ENCODE measurements at regions not wholly inside any gene's neighbourhood (a gene's known extent, or its start where the extent isn't known, plus 50 kb on each side); places are given as distances from the start of the nearest gene placed in this dataset.

DNA sequence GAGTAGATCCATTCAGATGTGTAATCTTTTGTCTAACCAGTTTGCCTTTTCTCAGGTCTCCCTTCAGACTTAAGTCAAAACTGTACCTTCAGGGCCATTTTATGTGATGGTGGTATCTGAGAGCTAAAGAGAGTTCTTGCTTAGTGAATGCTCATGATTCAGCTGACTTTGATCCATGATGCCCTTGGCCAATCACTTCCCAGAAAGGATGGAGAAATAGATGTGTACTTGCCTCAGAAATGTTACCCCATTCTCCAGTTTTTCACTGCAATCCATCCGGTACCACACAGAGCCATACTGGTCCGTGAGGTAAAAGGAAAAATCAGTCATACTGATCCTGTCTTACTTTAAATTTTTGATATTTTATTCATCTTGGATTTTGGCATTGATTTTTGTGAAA is 234.8 kb upstream of the PIK3C3 start:
- Mint-ChIP-seq H3K4me1 (ENCODE audit: low read depth) (no peaks in the 10 kb centered on the region), H3K4me3 (no peak overlapping the region), H3K36me3 (ENCODE audit: low read depth) (no peaks in the 10 kb centered on the region), H3K27me3 (no peaks in the 10 kb centered on the region), H3K9me3 (no peaks in the 10 kb centered on the region), H3K27ac (no peak overlapping the region)
- intact Hi-C loops (cut with micrococcal nuclease): no loop called here

DNA sequence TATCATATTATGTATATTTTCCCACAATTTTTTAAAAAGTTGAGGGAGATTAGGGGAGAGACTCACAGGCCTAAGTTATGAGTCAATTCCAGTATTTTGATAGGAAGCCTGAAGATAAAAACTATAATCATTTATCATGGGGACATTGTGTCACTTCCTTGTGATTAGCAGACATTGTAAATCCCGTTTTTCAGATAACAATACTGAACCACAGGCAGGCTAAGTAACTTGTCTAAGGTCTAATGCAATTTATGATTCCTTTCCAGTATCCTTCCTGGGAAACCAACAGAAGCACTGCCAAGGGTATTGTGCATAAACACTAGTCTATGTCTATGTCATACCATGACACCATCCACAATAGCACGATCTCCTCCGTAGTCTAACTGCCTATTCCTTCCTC is 235.2 kb upstream of the PIK3C3 start:
- Mint-ChIP-seq H3K27ac (no peak overlapping the region), H3K4me1 (ENCODE audit: low read depth) (no peaks in the 10 kb centered on the region), H3K36me3 (ENCODE audit: low read depth) (no peaks in the 10 kb centered on the region), H3K4me3 (no peak overlapping the region), H3K9me3 (no peaks in the 10 kb centered on the region), H3K27me3 (no peaks in the 10 kb centered on the region)
- intact Hi-C loops (cut with micrococcal nuclease): no loop called here

DNA sequence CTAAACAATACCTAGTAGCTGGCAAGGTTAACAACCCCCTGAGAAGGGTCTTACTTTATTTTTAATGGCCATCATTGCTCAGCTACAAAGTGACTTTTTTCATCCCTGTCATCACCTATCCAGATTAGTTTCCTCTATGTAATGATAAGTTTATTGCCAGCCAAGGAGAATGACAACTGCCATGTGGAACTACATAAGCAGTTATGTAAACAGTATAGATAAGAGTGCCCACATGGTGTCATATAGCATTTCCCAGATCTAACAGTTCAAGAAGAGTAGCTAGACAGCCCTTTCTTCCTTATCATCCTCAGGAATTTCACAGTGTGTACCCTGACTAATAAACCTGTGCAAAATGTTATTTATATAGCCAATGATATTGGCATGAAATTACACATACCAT is 240.2 kb upstream of the PIK3C3 start:
- Mint-ChIP-seq H3K36me3 (ENCODE audit: low read depth) (no peaks in the 10 kb centered on the region), H3K4me3 (no peak overlapping the region), H3K27me3 (no peaks in the 10 kb centered on the region), H3K4me1 (ENCODE audit: low read depth) (no peaks in the 10 kb centered on the region), H3K9me3 (no peaks in the 10 kb centered on the region), H3K27ac (no peak overlapping the region)
- intact Hi-C loops (cut with micrococcal nuclease): no loop called here

DNA sequence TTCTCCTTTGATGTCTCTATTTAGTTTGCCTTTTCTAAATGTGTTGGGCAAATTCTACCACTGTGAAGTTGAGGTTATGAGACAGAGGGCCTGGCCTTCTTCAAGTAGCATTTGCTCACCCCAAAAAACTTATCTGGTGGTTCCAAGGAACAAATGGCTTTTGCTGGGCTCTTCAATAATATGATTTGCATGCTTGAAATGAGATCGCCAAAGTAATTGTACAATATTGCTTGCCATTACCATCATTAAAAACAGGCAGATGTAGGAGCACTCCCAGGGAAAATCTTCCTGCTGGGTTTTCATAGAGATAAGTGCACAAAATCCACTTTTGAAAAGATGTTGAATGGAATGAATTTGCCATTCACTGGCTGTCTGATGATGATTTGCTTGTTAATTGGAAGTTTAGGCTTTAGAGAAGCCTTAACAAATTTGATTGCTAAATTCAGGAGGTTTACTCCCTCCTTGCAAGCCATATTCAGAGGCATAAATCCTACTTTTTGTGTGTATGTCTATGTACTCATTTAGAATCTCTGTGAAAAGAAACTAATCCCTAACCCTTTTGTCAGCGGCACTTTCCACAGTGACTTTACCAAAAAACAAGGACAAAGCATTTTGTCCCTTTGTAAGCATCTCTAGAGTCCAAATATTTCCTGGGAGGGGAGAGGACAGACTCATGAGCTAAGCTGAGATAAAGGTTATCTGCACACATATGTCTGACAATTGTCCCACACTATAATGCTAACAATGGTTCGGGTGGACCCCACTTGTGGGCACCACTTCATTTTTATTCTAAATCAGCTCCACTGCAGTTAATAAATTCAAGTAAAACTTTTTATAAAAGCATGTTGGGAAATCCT is 240.8 kb upstream of the PIK3C3 start:
- Mint-ChIP-seq H3K27ac (no peak overlapping the region), H3K36me3 (ENCODE audit: low read depth) (no peaks in the 10 kb centered on the region), H3K27me3 (no peaks in the 10 kb centered on the region), H3K9me3 (peaks cover under 1% of the 10 kb centered on the region), H3K4me3 (no peak overlapping the region), H3K4me1 (ENCODE audit: low read depth) (no peaks in the 10 kb centered on the region)
- intact Hi-C loops (cut with micrococcal nuclease): no loop called here

DNA sequence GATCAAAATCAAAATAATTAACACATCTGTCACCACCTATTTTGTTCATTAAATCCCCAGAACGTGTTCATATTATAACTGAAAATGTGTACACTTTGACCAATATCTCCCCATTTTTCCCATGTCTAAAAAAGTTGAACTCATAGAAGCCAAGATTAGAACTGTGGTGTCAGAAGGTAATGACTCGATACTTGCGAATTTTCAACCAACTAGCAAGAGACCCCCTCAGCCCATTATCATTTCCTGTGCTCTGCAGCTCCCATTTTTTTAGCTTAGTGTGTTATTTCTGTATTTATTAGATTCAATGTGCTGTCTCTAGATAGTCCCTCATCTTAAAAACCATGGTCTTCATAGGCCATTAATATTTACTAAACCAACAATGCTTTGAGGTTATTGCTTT is 248.7 kb upstream of the PIK3C3 start:
- Mint-ChIP-seq H3K4me1 (ENCODE audit: low read depth) (no peaks in the 10 kb centered on the region), H3K36me3 (ENCODE audit: low read depth) (no peaks in the 10 kb centered on the region), H3K27me3 (no peaks in the 10 kb centered on the region), H3K27ac (no peak overlapping the region), H3K9me3 (peaks cover 9% of the 10 kb centered on the region), H3K4me3 (no peak overlapping the region)
- intact Hi-C loops (cut with micrococcal nuclease): no loop called here

DNA sequence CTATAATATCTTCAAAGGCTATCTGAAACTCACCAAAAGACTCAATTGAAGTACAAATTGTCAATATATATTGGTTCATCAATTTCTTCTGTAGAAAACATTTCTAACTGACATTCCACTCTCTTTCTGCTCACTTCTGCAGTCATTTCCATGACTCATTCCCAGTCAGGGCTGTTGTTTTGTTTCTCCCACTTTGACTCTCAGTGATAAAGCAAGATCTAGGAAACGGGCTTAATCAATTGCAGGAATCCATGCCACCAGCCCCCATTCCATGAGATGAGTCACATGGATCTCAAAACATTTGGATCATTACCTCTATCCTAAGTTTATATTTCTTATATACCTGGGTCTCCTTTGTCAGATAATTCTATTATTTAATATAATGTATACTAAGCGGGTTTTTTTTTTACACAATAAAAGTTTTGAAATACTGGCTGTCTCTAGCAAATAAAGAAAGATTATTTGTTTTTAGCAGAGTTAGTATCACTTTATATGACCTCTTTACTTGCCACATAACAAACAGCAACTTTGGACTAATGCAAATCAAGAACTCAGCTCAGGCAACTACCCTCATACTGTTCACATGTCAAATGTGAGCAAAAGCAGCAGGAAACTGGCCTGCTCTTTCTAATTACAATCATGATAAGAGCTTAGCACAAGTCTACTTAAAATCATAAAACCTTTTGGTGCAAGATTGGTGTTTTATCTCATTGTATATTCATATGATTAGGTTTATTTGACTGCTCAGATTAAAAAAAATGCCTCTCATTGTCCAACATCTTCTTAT is 251.1 kb upstream of the PIK3C3 start:
- H3K27ac Mint-ChIP-seq: no peak overlapping the region
- no peak overlapping the region for H3K4me3 Mint-ChIP-seq
- intact Hi-C loops (cut with micrococcal nuclease): no loop called here

DNA sequence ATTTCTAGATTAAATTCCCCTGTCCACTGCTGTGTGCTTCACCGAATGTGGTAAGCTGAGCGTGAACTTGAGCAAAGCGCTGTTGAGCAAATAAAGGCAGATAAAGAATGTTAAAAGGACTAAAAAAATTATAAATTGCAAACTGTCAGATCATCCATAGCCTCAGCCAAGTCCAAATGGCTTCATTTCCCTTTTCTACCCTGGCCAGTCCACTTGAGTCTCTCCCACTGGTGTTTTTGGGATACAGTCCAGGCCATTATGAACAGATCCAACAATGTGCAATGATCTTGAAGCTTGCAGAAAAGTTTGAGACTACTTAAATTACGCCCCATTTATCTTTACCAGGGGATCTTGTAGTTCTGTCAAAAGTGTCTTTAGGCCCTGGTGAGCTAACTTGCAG is 254.6 kb upstream of the PIK3C3 start:
- Mint-ChIP-seq H3K27me3 (no peaks in the 10 kb centered on the region), H3K4me3 (no peak overlapping the region), H3K27ac (no peak overlapping the region), H3K4me1 (ENCODE audit: low read depth) (no peaks in the 10 kb centered on the region), H3K36me3 (ENCODE audit: low read depth) (no peaks in the 10 kb centered on the region), H3K9me3 (no peaks in the 10 kb centered on the region)
- intact Hi-C loops (cut with micrococcal nuclease): no loop called here

More for the DNA sequence above, 251.1 kb upstream of the PIK3C3 start:
- no peaks in the 10 kb centered on the region for H3K4me1 Mint-ChIP-seq (ENCODE audit: low read depth)
- H3K9me3 Mint-ChIP-seq: peaks cover 6% of the 10 kb centered on the region
- no peaks in the 10 kb centered on the region for H3K36me3 Mint-ChIP-seq (ENCODE audit: low read depth)
- H3K27me3 Mint-ChIP-seq: no peaks in the 10 kb centered on the region

DNA sequence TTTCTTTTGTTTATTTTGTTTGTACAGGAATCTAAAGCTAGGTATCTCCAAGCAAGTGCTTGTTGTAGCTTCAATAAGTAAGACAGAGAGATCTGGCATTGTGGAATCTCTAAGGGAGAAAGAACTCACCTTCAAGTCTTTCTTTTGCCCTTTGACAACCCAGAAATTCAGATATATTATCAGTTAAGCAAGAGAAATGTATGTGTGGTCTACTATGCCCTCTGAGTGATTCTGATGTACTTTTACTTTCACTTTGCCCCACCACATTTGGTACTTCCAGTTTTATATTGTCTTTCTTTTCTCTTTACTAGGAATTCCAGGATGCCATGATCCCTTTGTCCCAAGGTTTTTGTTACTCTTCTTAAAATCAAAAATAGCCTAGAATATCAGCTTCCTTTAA is 259.6 kb upstream of the PIK3C3 start:
- H3K27ac Mint-ChIP-seq: no peak overlapping the region
- H3K4me1 Mint-ChIP-seq (ENCODE audit: low read depth): no peaks in the 10 kb centered on the region
- H3K9me3 Mint-ChIP-seq: no peaks in the 10 kb centered on the region
- intact Hi-C loops (cut with micrococcal nuclease): no loop called here
- no peaks in the 10 kb centered on the region for H3K27me3 Mint-ChIP-seq
- no peak overlapping the region for H3K4me3 Mint-ChIP-seq
- H3K36me3 Mint-ChIP-seq (ENCODE audit: low read depth): no peaks in the 10 kb centered on the region

DNA sequence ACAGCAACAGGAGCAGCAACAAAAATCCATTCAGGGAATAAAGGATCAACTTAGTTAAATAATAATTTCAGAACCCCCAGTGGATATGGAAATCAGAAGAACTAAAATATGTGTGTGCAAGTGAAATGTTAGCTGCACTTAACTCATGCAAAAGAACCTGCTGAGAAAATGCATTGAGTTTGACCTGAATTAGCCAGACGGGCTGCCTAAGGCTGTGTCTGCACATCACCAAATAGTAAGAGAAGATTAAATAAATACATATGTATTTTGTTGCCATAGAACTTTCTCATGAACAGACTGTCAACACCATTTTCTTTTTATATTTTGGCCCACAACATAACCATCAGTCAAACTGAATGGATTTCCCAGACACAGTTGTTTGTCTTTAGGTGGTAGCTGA is 262.0 kb upstream of the PIK3C3 start:
- Mint-ChIP-seq H3K4me3 (no peak overlapping the region), H3K9me3 (no peaks in the 10 kb centered on the region), H3K4me1 (ENCODE audit: low read depth) (no peaks in the 10 kb centered on the region), H3K27me3 (no peaks in the 10 kb centered on the region), H3K36me3 (ENCODE audit: low read depth) (no peaks in the 10 kb centered on the region), H3K27ac (no peak overlapping the region)
- intact Hi-C loops (cut with micrococcal nuclease): no loop called here

DNA sequence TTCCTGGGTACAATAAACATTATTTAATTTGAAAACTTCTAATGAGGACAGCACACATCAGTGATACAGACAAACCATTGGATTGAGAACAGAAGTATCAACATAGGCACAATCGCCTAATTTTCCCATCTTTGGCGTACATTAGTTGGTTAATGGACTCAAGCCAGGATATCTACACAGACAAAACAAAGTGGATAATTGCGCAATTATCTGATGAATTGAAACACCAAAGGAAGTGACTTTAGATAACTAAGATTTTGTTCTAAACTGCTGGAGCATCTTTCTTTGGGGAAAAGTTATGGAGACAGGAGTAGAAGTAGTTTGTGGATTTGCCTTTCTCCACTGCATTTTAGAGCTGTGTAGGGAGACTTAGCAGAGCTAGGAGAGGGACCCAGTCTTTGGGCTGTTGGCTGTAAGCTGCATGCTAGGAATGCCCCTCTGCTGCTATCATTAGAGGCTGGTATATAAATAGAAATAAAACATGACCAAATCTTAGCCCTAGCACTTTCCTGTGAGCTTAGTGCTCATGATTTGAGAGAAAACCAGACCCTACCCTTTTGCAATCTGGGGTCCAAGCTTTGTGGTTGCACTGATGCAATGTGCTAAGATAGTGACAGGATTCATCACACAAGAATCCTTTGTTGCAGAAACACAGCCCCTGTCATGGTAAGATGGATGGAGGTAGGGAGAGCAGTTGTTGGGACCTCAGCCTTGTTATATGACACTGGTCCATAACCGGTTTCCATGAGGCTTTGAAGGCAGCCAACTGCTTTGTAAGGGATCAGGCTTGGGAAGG is 264.5 kb upstream of the PIK3C3 start:
- intact Hi-C loops (cut with micrococcal nuclease): no loop called here
- no peaks in the 10 kb centered on the region for H3K27me3 Mint-ChIP-seq

DNA sequence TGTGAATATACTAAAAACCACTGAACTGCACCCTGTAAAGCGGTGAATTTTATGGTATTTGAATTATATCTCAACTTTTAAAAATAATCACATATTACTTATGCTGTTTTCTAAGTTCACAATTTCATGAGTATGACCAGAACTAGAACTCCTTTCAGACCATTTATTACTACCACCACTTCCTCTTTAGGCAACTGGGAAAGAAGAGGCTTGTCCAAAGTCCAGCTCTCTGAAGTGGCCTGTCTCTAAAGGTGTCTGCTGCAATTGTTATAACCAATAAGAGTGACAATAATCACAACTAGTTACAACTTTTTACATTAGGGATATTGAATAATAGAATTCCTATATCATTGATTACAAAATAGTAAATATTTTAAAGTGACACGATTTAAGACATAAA is 267.9 kb upstream of the PIK3C3 start:
- H3K27me3 Mint-ChIP-seq: no peaks in the 10 kb centered on the region
- no peaks in the 10 kb centered on the region for H3K36me3 Mint-ChIP-seq (ENCODE audit: low read depth)
- intact Hi-C loops (cut with micrococcal nuclease): no loop called here
- no peak overlapping the region for H3K4me3 Mint-ChIP-seq
- H3K4me1 Mint-ChIP-seq (ENCODE audit: low read depth): no peaks in the 10 kb centered on the region
- peaks cover 7% of the 10 kb centered on the region for H3K9me3 Mint-ChIP-seq
- H3K27ac Mint-ChIP-seq: no peak overlapping the region

More for the DNA sequence above, 264.5 kb upstream of the PIK3C3 start:
- H3K36me3 Mint-ChIP-seq (ENCODE audit: low read depth): no peaks in the 10 kb centered on the region
- no peak overlapping the region for H3K27ac Mint-ChIP-seq
- H3K9me3 Mint-ChIP-seq: no peaks in the 10 kb centered on the region
- no peak overlapping the region for H3K4me3 Mint-ChIP-seq
- no peaks in the 10 kb centered on the region for H3K4me1 Mint-ChIP-seq (ENCODE audit: low read depth)

DNA sequence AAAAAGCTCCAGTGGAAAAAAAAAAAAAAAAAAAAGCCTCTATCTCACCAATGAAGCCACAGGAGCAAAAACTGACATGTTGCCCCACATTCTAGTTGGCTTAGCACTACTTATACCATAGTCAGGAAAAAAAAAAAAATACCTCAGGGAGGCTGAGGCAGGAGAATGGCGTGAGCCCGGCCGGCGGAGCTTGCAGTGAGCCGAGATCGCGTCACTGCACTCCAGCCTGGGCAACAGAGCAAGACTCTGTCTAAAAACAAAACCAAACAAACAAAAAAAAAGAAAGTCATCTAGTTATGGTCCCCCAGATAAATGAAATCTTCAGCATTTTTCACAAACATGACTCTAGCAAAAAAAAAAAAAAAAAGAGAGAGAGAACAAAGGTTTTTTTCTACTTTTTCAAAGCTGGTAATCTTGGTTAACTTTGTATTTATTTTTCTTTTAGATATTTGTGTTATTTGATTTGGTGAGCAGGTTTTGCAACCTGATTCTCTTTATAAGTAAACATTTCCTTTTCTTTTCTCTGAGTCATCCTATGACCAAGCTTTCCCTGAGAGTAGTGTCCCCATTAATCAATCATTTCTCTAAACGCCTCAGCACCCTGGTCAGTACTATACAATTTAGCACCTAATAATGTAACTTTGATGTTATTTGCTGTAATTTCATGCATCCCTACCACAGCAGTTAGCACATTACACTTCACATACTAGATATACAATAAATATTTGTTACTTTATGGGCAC is 273.7 kb upstream of the PIK3C3 start:
- intact Hi-C loops (cut with micrococcal nuclease): no loop called here
- Mint-ChIP-seq H3K4me1 (ENCODE audit: low read depth) (no peaks in the 10 kb centered on the region), H3K36me3 (ENCODE audit: low read depth) (no peaks in the 10 kb centered on the region), H3K27me3 (no peaks in the 10 kb centered on the region), H3K9me3 (peaks cover 28% of the 10 kb centered on the region), H3K4me3 (no peak overlapping the region), H3K27ac (no peak overlapping the region)

DNA sequence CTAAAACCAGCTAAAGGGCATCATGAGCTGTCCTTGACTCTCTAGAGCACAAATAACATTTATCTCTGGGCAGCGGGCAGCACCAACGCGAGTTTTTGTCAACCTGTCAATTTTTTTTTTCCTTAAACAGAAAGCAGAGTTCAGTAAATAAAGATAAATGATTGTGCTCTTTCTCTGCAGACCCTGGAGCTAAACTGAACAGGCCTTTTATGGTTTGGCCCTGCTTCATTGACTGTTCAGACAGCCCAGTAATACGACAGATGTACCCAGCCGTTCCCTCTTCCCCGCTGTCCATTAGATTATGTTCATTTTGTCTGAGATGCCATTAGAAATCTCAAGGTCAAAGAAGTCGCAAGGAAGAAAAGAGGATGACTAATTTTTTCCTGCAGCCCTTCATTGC is 280.5 kb upstream of the PIK3C3 start:
- H3K9me3 Mint-ChIP-seq: peaks cover 10% of the 10 kb centered on the region
- no peaks in the 10 kb centered on the region for H3K36me3 Mint-ChIP-seq (ENCODE audit: low read depth)
- intact Hi-C loops (cut with micrococcal nuclease): no loop called here
- no peak overlapping the region for H3K27ac Mint-ChIP-seq
- H3K4me1 Mint-ChIP-seq (ENCODE audit: low read depth): no peaks in the 10 kb centered on the region
- H3K27me3 Mint-ChIP-seq: no peaks in the 10 kb centered on the region
- no peak overlapping the region for H3K4me3 Mint-ChIP-seq

Data from dendritic cell treated with granulocyte-macrophage colony-stimulating factor and Interleukin-4, amounts not matched to agents 40 ng/mL and 50 ng/mL, for 4 days (primary cell).